ENCODE measurements at regions not wholly inside any gene's neighbourhood (a gene's known extent, or its start where the extent isn't known, plus 50 kb on each side); places are given as distances from the start of the nearest gene placed in this dataset.

- Histone ChIP-seq H3K4me1 (ENCODE audit: control insufficient read depth in 1 of 2, insufficient read depth in 2 of 2, low read depth in 1 of 2, low read length in 1 of 2) (no peaks in the 10 kb centered on the region), H3K36me3 (replicated peaks in 1 of 2; ENCODE audit: control insufficient read depth in 1 of 2, insufficient read depth in 2 of 2, low read length in 1 of 2) (no peaks in the 10 kb centered on the region), H3K27me3 (ENCODE audit: insufficient read depth) (no peaks in the 10 kb centered on the region), H3K9me2 (no peaks in the 10 kb centered on the region), H3K79me2 (ENCODE audit: insufficient read depth) (no peaks in the 10 kb centered on the region), H3K9me3 (0 out of 2 replicates have a peak, but pooled peaks cover 4% of the 10 kb centered on the region), H2AFZ (ENCODE audit: low read depth) (no peak overlapping the region), H3K9ac (no peak overlapping the region), H3K4me2 (no peak overlapping the region), H3K4me3 (ENCODE audit: low read depth in 2 of 2, low read length in 1 of 2) (no peak overlapping the region), H3F3A (replicated peaks; ENCODE audit: insufficient read depth) (no peaks in the 10 kb centered on the region), H4K20me1 (ENCODE audit: insufficient read depth) (no peaks in the 10 kb centered on the region), H3K27ac (ENCODE audit: low read depth in 2 of 2, low read length in 1 of 2) (no peak overlapping the region)
- TF ChIP-seq GATA2 (CRISPR knock-in tag; IDR thresholded peaks at IDR 0.05) (no peak), RXRA (IDR thresholded peaks at IDR 0.05; ENCODE audit: borderline replicate concordance, low read depth) (no peak), GABPA (IDR thresholded peaks at IDR 0.05; ENCODE audit: low read depth) (no peak), FOSL2 (IDR thresholded peaks at IDR 0.05; ENCODE audit: borderline replicate concordance, low read depth) (no peak), TCF12 (IDR thresholded peaks at IDR 0.05) (no peak), ELF1 (IDR thresholded peaks at IDR 0.05) (no peak), USF2 (IDR thresholded peaks at IDR 0.05; ENCODE audit: borderline replicate concordance, low read depth, low read length) (no peak), EP300 (IDR thresholded peaks at IDR 0.05; ENCODE audit: borderline replicate concordance in 1 of 2, low read depth in 1 of 2, low read length in 1 of 2) (no peak), RFX5 (IDR thresholded peaks at IDR 0.05; ENCODE audit: low read length) (no peak), USF1 (IDR thresholded peaks at IDR 0.05; ENCODE audit: borderline replicate concordance, low read depth) (no peak), CHD2 (IDR thresholded peaks at IDR 0.05; ENCODE audit: low read length, partially characterized antibody) (no peak), JUND (IDR thresholded peaks at IDR 0.05) (no peak), MEF2A (IDR thresholded peaks at IDR 0.05; ENCODE audit: borderline replicate concordance, low read depth) (no peak), REST (IDR thresholded peaks at IDR 0.05; ENCODE audit: low read depth, low read length) (no peak), YY1 (IDR thresholded peaks at IDR 0.05; ENCODE audit: low read depth) (no peak), TAF1 (IDR thresholded peaks at IDR 0.05; ENCODE audit: borderline replicate concordance, low read depth, low read length) (no peak), RAD21 (IDR thresholded peaks at IDR 0.05; ENCODE audit: low read length) (no peak), EZH2phosphoT487 (IDR thresholded peaks at IDR 0.05; ENCODE audit: borderline replicate concordance, low read depth) (no peak), RCOR1 (IDR thresholded peaks at IDR 0.05; ENCODE audit: low read length) (no peak)
- ChIA-PET POLR2A (no interaction called here), CTCF (no interaction called here)
- no peak for DNase-seq
- WGBS (ENCODE audit: low lambda C conversion rate) = 24% methylated on average over 2 of the region's 2 CpGs
These were observed 143.3 kb downstream of the FTCDNL1 start for GRCh38 chr2:199707593-199708185.

Data from SK-N-SH (cell line).